ENCODE measurements at regions not wholly inside any gene's neighbourhood (a gene's known extent, or its start where the extent isn't known, plus 50 kb on each side); places are given as distances from the start of the nearest gene placed in this dataset.

DNA sequence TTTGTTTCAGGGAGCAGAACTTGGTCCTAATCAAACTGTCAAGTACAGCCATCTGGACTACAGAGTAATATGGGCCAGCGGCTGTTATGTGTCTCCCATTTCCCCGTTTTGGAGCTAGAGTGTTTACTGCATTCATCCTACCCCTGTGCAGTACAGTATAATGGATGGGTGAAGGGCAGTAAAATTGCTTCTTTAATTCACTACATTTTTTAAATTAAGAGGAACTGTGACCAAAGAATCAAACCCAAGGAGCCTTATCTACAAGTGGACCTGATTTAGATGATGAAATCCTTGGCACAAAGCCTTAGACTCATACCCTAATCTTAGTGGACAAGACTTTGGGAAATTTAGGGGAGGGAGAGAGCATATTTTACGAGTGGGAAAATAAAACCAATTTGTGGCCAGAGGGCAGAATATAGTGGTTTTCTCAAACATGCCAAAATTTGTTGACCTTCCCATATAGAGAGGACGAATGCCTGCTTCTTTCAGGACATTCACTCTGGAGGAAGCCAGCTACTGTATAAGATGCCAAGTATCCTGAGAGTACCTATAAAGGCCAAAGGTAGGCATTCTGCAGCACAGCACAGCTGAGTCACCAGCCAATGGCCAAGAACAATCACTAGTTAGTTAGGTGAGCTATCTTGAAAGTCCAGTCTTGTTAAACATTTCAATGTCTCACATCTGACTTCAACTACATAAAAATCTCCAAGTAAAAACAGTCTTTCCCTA, 253.8 kb upstream of the KCNIP4 start:
- DNase-seq: no peak
- H3K27ac Mint-ChIP-seq: no peak overlapping the region
- H3K27me3 Mint-ChIP-seq: no peaks in the 10 kb centered on the region
- no peaks in the 10 kb centered on the region for H3K36me3 Mint-ChIP-seq
- peaks cover 3% of the 10 kb centered on the region in 2 donors for H3K9me3 Mint-ChIP-seq
- ATAC-seq (replicated peaks): no peak
- H3K4me1 Mint-ChIP-seq: no peaks in the 10 kb centered on the region
- H3K4me3 Mint-ChIP-seq: no peak overlapping the region

DNA sequence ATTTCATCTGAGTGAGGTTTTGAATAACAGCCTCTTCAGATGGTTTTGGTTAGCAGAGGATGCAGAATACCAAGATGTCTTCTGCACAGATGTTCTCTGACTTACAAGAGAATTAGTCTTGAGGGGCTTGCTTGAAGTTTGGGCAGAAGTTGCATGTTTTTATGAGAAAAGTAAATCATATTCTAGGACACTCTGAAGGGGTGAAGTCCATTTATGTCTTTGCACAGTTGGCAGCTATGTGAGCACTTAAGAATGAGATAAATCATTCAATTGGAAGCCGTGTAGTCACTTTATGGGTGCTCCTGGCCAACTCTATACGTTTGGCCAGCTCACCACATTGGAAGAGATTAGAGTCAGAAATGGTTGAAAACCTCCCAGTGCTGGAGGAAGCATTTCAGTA, 252.7 kb upstream of the KCNIP4 start:
- Mint-ChIP-seq H3K4me1 (no peaks in the 10 kb centered on the region), H3K27ac (no peak overlapping the region), H3K27me3 (no peaks in the 10 kb centered on the region), H3K9me3 (peaks cover 3% of the 10 kb centered on the region in 2 donors), H3K36me3 (no peaks in the 10 kb centered on the region), H3K4me3 (no peak overlapping the region)
- ATAC-seq (replicated peaks) (no peak), DNase-seq (no peak)

DNA sequence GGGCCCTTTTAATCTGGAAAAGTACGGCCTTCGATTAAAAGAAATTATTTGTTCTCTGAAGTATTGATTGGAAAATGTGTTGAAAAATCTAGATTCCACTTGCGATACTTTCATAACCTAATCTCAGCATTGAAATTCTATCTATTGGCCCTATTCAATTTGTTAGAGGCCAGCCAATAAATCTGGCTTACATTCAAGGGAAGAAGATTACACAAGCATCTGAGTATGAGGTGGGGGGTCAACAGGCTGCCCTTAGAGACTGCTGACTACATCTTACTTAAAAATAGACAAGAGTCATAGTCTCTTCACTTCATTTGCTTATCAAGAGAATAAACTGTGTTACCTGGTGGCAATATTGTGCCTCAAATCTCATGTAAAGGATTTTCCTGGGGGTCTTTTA, 248.0 kb upstream of the KCNIP4 start:
- Mint-ChIP-seq H3K27me3 (no peaks in the 10 kb centered on the region), H3K4me1 (no peaks in the 10 kb centered on the region), H3K36me3 (no peaks in the 10 kb centered on the region), H3K9me3 (peaks cover 3 to 6% of the 10 kb centered on the region in 2 donors), H3K4me3 (no peak overlapping the region), H3K27ac (no peak overlapping the region)
- DNase-seq (no peak), ATAC-seq (replicated peaks) (no peak)

DNA sequence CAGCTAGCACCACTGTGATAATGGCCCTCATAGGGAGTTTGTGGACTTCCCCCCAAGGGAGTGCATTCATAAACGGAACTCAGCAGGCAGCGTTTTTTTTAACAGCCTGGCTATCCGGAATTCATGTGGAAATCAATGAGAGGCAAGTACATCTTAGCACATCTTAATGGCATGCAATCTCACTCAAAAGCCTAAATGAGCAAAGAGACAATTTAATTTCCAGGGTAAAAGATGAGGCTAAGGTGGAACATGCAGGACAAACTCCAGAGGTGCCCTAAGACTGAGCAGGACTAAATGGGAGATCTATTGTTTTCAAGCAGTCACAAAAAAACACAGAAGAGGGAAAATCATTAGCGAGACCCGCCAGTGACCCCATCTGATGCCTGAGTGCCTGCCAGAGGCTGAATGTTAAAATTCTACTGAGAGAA, 243.5 kb upstream of the KCNIP4 start:
- no peaks in the 10 kb centered on the region for H3K27me3 Mint-ChIP-seq
- no peak overlapping the region for H3K4me3 Mint-ChIP-seq
- H3K27ac Mint-ChIP-seq: no peak overlapping the region
- no peaks in the 10 kb centered on the region for H3K36me3 Mint-ChIP-seq
- peaks cover 0 to 3% of the 10 kb centered on the region in 2 donors for H3K9me3 Mint-ChIP-seq
- DNase-seq (no peak), ATAC-seq (replicated peaks) (no peak)
- no peaks in the 10 kb centered on the region for H3K4me1 Mint-ChIP-seq

DNA sequence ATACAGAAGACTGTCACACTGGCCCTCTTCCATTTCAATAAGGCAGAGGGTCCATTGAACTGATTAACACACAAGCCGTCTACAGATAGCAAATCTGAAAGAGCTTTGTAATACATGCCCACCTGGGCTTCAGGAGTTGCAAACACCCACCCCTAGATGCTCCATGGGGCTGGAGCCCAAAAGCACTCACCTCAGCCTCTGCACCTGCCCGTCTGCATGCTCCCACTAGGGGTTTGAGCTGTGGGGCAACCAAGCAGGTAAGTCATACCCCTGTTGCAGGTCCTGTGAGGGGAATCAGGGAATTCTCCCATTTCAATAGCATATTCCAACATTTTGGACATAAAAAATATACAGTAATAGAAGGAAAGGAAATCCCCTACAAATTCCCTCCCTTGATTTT, 243.0 kb upstream of the KCNIP4 start:
- Mint-ChIP-seq H3K4me1 (no peaks in the 10 kb centered on the region), H3K4me3 (no peak overlapping the region), H3K36me3 (no peaks in the 10 kb centered on the region), H3K27me3 (no peaks in the 10 kb centered on the region), H3K27ac (no peak overlapping the region), H3K9me3 (peaks cover 0 to 3% of the 10 kb centered on the region in 2 donors)
- DNase-seq (no peak), ATAC-seq (replicated peaks) (no peak)

DNA sequence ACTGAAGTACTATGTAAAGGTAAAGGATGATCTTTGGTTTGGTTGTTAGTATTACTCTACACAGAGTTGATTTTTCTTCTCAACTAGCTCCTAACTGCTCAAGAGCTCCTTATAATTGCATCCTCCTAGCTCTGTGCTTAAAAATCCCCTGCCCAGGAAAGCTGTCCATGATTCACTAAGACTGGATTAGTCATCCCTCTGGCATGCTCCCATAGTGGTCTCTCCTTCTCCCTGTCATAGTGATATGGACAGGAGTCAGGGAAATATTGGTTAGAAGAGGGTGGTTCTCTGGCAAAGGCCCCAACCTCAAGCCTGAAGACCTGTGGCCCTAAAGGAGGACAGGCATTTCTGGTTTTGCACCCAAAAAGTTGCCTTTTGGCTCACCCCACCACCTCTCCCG, 242.3 kb upstream of the KCNIP4 start:
- no peak for ATAC-seq (replicated peaks)

DNA sequence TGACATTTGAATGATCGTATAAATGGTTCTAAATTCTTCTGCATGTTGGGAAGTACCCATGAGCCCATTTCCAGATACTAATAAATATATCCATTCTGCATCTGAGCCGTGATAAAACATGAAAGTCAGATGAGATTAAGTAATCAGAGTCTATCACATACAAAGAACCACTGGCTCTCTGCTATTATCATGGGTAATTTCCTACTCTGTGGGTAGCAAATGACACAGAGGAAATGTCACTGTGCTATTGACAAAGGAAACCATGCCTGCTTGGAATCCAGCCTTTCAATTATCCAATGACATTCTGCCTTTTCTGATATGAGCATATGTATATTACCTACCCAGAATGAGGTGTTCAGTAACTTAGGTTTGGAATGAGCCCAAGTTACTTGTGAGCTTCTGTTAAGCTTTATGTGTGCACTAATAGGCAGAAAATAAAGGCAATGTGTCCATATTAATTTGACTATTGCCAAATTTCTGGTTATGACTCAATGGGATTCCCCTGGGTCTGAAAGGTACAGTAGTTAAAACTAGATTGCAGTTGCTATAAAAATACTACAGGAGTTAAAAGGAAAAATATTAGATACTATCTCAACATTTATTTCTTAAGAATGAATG, 238.7 kb upstream of the KCNIP4 start:
- no peaks in the 10 kb centered on the region for H3K36me3 Mint-ChIP-seq
- H3K27me3 Mint-ChIP-seq: no peaks in the 10 kb centered on the region
- no peaks in the 10 kb centered on the region for H3K4me1 Mint-ChIP-seq
- DNase-seq (no peak), ATAC-seq (replicated peaks) (no peak)
- H3K9me3 Mint-ChIP-seq: no peaks in the 10 kb centered on the region
- H3K27ac Mint-ChIP-seq: no peak overlapping the region
- no peak overlapping the region for H3K4me3 Mint-ChIP-seq

More for the DNA sequence above, 242.3 kb upstream of the KCNIP4 start:
- H3K4me3 Mint-ChIP-seq: no peak overlapping the region
- H3K36me3 Mint-ChIP-seq: no peaks in the 10 kb centered on the region
- H3K9me3 Mint-ChIP-seq: peaks cover 0 to 3% of the 10 kb centered on the region in 2 donors
- H3K27ac Mint-ChIP-seq: no peak overlapping the region
- no peaks in the 10 kb centered on the region for H3K4me1 Mint-ChIP-seq
- H3K27me3 Mint-ChIP-seq: no peaks in the 10 kb centered on the region
- DNase-seq: no peak

DNA sequence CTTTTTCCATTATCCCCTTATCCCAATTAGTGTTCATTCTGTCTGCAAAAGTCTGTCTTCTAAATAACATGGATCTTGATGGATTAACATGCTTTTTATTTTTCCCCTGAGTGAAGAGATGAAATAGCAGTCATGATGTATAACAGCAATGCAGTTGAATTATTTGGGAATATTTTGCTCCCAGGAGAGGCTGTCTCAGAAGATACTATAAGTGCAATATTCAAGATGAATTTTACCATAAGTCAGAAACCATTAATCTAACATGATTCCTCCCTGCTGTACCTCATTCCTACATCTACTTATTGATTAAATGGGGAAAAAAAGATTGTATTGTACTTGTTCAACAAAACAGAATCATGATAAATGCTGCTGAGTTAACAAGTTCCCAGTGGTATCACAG, 233.2 kb upstream of the KCNIP4 start:
- H3K4me3 Mint-ChIP-seq: no peak overlapping the region
- ATAC-seq (replicated peaks) (no peak), DNase-seq (no peak)
- H3K27me3 Mint-ChIP-seq: no peaks in the 10 kb centered on the region
- H3K4me1 Mint-ChIP-seq: no peaks in the 10 kb centered on the region
- no peaks in the 10 kb centered on the region for H3K36me3 Mint-ChIP-seq
- peaks cover 6 to 7% of the 10 kb centered on the region in 2 donors for H3K9me3 Mint-ChIP-seq
- no peak overlapping the region for H3K27ac Mint-ChIP-seq

DNA sequence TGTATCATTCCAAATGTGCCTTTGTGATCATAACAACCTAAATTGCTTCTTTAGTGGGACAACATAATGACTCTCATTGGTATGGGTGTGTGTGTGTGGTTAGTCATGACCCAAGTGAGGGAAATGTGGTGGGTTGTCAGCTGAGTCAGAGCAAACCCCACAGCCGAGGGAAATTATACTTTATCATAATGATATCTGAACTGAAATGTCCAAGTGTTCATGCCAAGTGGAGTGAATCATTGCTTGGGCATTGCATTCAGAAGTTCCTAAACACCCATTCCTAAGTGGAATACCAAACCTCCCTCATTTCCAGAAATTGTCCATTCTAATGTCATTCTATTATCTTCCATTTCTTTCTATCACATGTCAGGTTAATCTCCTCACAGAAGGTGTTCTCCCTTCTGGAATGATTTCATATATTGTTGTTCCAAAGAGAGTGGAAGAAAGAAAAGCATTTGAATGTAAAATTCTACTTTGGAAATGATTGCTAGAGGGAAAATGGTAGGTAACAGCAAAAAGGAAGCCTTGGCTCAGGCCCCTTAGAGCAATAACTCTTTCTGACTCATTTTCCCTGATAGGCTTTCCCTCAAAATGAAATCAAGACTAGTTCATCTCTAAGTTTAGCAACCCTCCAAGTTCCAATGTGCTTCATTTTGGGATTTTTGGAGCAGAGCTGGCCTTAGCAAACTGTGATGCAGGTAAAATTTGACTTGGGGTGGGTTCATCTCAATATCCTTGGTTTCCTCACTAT, 230.7 kb upstream of the KCNIP4 start:
- no peak overlapping the region for H3K27ac Mint-ChIP-seq
- H3K36me3 Mint-ChIP-seq: no peaks in the 10 kb centered on the region
- H3K27me3 Mint-ChIP-seq: no peaks in the 10 kb centered on the region
- no peak overlapping the region for H3K4me3 Mint-ChIP-seq
- H3K4me1 Mint-ChIP-seq: no peaks in the 10 kb centered on the region
- DNase-seq: no peak
- ATAC-seq (replicated peaks): no peak
- peaks cover 10 to 12% of the 10 kb centered on the region in 2 donors for H3K9me3 Mint-ChIP-seq

DNA sequence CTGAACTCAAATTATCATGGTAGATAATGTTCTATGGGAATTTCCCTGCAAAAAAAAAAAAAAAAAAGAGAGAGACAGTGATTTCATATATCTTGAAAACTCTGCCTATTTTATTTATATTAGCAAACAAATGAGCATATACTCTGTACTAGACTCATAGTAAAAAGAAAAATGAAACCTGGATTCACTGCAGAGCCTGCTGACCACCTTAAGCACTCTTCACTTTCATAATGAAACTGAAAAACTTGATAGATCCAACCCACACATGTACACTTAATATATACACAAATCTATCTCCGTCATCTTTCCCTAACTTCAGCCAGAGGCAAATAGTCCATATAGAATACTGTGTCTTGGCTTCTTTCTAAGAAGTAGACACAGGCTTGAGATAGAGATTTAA, 226.1 kb upstream of the KCNIP4 start:
- ATAC-seq (replicated peaks) (no peak), DNase-seq (no peak)
- no peak overlapping the region for H3K4me3 Mint-ChIP-seq
- no peak overlapping the region for H3K27ac Mint-ChIP-seq
- no peaks in the 10 kb centered on the region for H3K36me3 Mint-ChIP-seq
- no peaks in the 10 kb centered on the region for H3K27me3 Mint-ChIP-seq
- no peaks in the 10 kb centered on the region for H3K4me1 Mint-ChIP-seq
- H3K9me3 Mint-ChIP-seq: peaks cover 14 to 15% of the 10 kb centered on the region in 2 donors

DNA sequence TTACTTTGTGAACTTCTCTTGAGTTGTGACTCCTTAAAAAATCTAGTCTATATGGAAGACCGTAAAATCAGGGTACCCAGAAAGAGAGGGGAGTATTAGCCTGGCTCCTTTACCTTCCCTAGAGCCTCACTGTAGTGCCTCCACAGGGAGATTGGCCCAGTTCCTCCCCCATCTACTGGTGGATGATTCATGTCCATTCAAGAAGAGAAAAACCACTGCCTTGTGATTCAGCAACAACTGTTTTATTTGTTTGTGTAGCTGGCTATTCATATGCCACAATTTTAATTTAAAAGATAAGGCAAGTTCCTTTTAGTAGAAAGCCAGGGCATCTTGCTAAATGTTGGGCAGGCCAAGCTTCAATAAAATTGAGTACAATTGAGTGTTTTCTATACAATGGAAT, 221.8 kb upstream of the KCNIP4 start:
- DNase-seq (no peak), ATAC-seq (replicated peaks) (no peak)
- Mint-ChIP-seq H3K27ac (no peak overlapping the region), H3K4me1 (no peaks in the 10 kb centered on the region), H3K4me3 (no peak overlapping the region), H3K36me3 (no peaks in the 10 kb centered on the region), H3K27me3 (no peaks in the 10 kb centered on the region), H3K9me3 (peaks cover 3 to 6% of the 10 kb centered on the region in 2 donors)

DNA sequence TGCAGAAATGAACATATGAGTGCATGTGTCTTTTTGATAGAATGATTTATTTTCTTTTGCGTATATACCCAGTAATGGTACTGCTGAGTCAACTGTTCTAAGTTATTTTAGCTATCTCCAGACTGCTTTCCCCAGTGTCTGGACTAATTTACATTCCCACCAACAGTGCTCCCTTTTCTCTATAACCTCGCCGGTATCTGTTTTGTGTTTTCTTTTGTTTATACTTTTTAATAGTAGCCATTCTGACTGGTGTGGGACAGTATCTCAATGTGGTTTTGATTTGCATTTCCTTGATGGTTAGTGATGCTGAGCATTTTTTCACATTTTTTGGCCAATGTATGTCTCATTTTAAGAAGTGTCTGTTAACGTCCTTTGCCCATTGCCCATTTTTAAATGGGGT, 218.6 kb upstream of the KCNIP4 start:
- no peaks in the 10 kb centered on the region for H3K4me1 Mint-ChIP-seq

DNA sequence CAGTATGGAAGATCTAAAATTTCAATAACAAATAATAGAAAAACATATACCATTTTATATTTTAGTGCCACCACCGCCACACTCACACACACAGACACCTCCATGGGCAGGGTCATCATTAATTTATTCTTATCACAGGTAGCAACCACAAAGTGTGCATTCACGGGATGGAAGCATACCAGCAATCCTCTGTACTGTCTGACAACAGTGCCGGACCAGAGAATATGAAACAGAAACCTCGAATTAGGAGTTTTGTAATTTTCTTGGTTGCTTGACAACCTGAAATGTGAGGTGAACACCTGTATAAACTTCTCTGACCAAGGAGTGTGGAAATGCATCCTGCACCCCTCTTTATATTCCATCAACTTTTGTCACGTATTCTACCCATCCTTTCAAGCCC, 213.9 kb upstream of the KCNIP4 start:
- Mint-ChIP-seq H3K27ac (no peak overlapping the region), H3K9me3 (peaks cover 0 to 13% of the 10 kb centered on the region in 2 donors), H3K36me3 (no peaks in the 10 kb centered on the region), H3K4me1 (no peaks in the 10 kb centered on the region), H3K27me3 (no peaks in the 10 kb centered on the region), H3K4me3 (no peak overlapping the region)
- DNase-seq (no peak), ATAC-seq (replicated peaks) (no peak)

More for the DNA sequence above, 218.6 kb upstream of the KCNIP4 start:
- Mint-ChIP-seq H3K4me3 (no peak overlapping the region), H3K27me3 (no peaks in the 10 kb centered on the region), H3K36me3 (no peaks in the 10 kb centered on the region), H3K27ac (no peak overlapping the region), H3K9me3 (peaks cover 3 to 6% of the 10 kb centered on the region in 2 donors)
- ATAC-seq (replicated peaks) (no peak), DNase-seq (no peak)

DNA sequence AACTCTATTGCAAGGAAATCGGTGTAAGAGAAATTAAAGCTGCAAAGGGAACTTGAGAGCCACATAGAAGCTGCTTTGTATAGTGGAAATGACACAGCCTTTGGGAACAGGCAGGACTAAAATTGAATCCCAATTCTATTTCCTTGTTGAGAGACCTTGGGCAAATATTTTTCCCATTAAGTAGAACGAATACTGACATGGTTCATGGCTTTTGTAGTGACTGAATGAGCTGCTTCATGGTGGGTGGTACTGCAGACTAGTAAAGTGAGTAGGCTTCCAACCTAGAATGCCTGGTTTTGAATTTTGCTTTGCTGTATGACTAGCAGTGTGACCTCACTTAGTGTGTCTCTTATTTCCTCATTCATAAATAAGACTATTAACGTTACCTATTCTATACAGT, 182.2 kb upstream of the KCNIP4 start:
- Mint-ChIP-seq H3K36me3 (no peaks in the 10 kb centered on the region), H3K9me3 (peaks cover 2 to 6% of the 10 kb centered on the region in 2 donors), H3K4me3 (no peak overlapping the region), H3K4me1 (no peaks in the 10 kb centered on the region), H3K27ac (no peak overlapping the region), H3K27me3 (no peaks in the 10 kb centered on the region)
- DNase-seq: no peak
- ATAC-seq (replicated peaks): no peak
